Lower lobe of right lung (tissue), 2 donors: ENCODE measurements at regions not wholly inside any gene's neighbourhood (a gene's known extent, or its start where the extent isn't known, plus 50 kb on each side); places are given as distances from the start of the nearest gene placed in this dataset.

Experiments used
- ATAC-seq, 2 donors: fragments of 200-7000 bp; cut with Tn5 transposase; one replicate each; pipeline ENCODE4 v1.9.1; 2020 to 2022; ENCODE audit warnings: mild to moderate bottlenecking in 2 of 2, moderate library complexity in 2 of 2
- DNase-seq: peaks from one replicate; pipeline ENCODE4 v3.0.0-alpha.2; 2020
- H3K27ac ChIP-seq: fragments of 200-600 bp; one replicate; pipeline ENCODE4 v1.8.0; 2022
- H3K27me3 ChIP-seq: fragments of 200-600 bp; one replicate; pipeline ENCODE4 v1.8.0; 2022; ENCODE audit warnings: low read depth
- H3K36me3 ChIP-seq: fragments of 200-600 bp; one replicate; pipeline ENCODE4 v1.8.0; 2022; ENCODE audit warnings: mild to moderate bottlenecking
- H3K4me1 ChIP-seq: fragments of 200-600 bp; one replicate; pipeline ENCODE4 v1.8.0; 2022
- H3K4me3 ChIP-seq: fragments of 200-600 bp; one replicate; pipeline ENCODE4 v1.8.0; 2022; ENCODE audit warnings: mild to moderate bottlenecking
- H3K9me3 ChIP-seq: fragments of 200-600 bp; one replicate; pipeline ENCODE4 v1.8.0; 2022
- intact Hi-C: fragments of 100-400 bp; cut with DNase I; formaldehyde crosslinking; loops from one replicate; pipeline ENCODE4 v1.11.0; 2022
- TF ChIP-seq, protein P1 (sequence below): fragments of 200-600 bp; IDR thresholded peaks from one replicate; pipeline ENCODE4 v1.8.0; 2022; ENCODE audit warnings: antibody characterized with exemption, mild to moderate bottlenecking
- donor health status: DM: no; HTN: yes; CAD: no; lungs with severe emphysema.

DNA sequence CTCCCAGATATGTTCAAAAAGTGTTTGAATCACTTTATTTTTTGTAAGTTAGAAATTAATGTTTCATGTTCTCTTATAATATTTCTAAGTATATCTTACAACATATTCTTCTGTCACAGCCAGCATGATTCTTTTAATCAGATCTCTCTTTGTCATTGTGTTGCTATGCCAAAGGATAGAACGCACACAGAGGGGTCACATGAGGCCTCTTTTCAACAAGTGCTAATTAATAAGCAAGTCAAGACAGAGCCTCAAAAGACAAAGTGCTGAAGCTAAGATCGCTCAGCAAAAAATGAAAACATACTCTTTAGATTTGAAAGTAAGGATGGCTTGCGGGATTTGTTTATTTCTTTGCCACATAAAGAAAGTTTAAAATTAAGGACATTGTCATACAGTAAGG, 508.8 kb upstream of the PTCHD4 start:
- H3K4me3 ChIP-seq: no peak overlapping the region

GRCh38 chr6:48615041-48615440, 504.0 kb upstream of the PTCHD4 start:
- TF ChIP-seq, protein P1, sequence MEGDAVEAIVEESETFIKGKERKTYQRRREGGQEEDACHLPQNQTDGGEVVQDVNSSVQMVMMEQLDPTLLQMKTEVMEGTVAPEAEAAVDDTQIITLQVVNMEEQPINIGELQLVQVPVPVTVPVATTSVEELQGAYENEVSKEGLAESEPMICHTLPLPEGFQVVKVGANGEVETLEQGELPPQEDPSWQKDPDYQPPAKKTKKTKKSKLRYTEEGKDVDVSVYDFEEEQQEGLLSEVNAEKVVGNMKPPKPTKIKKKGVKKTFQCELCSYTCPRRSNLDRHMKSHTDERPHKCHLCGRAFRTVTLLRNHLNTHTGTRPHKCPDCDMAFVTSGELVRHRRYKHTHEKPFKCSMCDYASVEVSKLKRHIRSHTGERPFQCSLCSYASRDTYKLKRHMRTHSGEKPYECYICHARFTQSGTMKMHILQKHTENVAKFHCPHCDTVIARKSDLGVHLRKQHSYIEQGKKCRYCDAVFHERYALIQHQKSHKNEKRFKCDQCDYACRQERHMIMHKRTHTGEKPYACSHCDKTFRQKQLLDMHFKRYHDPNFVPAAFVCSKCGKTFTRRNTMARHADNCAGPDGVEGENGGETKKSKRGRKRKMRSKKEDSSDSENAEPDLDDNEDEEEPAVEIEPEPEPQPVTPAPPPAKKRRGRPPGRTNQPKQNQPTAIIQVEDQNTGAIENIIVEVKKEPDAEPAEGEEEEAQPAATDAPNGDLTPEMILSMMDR: no peak
- Histone ChIP-seq H3K9me3 (no peaks in the 10 kb centered on the region), H3K4me3 (no peak overlapping the region), H3K4me1 (no peaks in the 10 kb centered on the region), H3K27me3 (no peaks in the 10 kb centered on the region), H3K36me3 (no peaks in the 10 kb centered on the region), H3K27ac (no peak overlapping the region)
- DNase-seq (no peak), ATAC-seq (no peak)
- intact Hi-C loops: no loop called here

More for the DNA sequence above, 508.8 kb upstream of the PTCHD4 start:
- Histone ChIP-seq H3K4me1 (no peaks in the 10 kb centered on the region), H3K9me3 (no peaks in the 10 kb centered on the region), H3K27ac (no peak overlapping the region), H3K27me3 (no peaks in the 10 kb centered on the region), H3K36me3 (no peaks in the 10 kb centered on the region)
- TF ChIP-seq, protein P1: no peak
- DNase-seq (no peak), ATAC-seq (no peak)
- intact Hi-C loops: no loop called here

DNA sequence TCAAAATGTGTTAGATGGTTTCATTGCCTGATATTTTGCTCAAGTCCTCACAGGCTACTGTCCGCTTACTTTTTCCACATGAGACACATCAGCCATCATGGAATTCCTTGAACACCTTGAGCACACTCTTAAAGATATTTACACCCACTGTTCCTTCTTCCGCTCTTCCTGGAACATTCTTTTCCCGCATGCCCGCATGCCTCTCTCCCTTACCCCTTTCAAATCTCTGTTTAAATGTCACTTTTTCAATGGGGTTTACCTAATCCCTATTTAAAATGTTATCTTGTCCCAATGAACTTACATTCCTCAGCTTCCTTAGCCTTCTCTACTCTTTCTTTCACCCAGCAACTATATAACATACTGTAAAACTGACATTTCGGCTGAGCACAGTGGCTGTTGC, 503.3 kb upstream of the PTCHD4 start:
- TF ChIP-seq, protein P1: no peak
- Histone ChIP-seq H3K27me3 (no peaks in the 10 kb centered on the region), H3K4me3 (no peak overlapping the region), H3K9me3 (no peaks in the 10 kb centered on the region), H3K36me3 (no peaks in the 10 kb centered on the region), H3K27ac (no peak overlapping the region), H3K4me1 (no peaks in the 10 kb centered on the region)
- intact Hi-C loops: no loop called here
- ATAC-seq (no peak), DNase-seq (no peak)

DNA sequence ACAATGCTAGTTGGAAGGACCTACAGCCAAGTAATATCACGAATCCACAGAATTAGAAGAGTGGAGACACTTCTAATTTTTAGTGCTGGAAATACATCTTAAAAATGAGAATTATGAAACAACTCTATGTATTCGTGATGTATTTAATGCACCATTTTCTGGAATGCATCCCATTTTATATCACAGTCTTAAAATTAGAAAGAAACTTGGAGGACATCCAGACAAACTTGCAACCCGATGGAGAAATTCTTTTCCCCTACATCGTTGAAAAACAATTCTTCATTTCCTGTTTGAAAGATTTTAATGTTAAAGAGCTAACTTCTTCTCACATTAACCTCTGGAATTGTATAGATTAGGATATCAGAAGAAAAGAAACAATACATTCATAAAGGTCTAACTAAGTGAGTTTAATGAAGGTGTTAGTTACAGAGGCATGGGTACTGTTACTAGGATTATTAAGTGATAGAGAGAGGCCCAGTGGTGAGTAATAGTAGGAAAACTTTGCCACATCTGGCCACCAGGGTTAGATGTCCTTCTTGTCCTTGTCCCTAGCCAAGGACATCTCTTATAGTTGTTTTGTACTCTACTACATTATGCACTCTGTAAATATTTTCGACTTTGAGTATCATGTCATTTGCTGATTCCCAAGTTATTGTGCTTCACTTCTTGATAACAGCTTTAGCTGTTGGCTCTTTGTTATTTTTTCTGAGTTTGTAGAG, 502.4 kb upstream of the PTCHD4 start:
- H3K9me3 ChIP-seq: no peaks in the 10 kb centered on the region
- H3K27ac ChIP-seq: no peak overlapping the region
- intact Hi-C loops: no loop called here
- ATAC-seq: no peak
- no peaks in the 10 kb centered on the region for H3K36me3 ChIP-seq
- H3K4me1 ChIP-seq: no peaks in the 10 kb centered on the region
- TF ChIP-seq, protein P1: no peak
- no peak for DNase-seq
- H3K27me3 ChIP-seq: no peaks in the 10 kb centered on the region
- no peak overlapping the region for H3K4me3 ChIP-seq

- DNase-seq (no peak), ATAC-seq (no peak)
- H3K4me1 ChIP-seq: no peaks in the 10 kb centered on the region
- H3K36me3 ChIP-seq: no peaks in the 10 kb centered on the region
- no peak overlapping the region for H3K27ac ChIP-seq
- TF ChIP-seq, protein P1: no peak
- H3K27me3 ChIP-seq: no peaks in the 10 kb centered on the region
- no peaks in the 10 kb centered on the region for H3K9me3 ChIP-seq
- H3K4me3 ChIP-seq: no peak overlapping the region
- intact Hi-C loops: no loop called here
Measured at GRCh38 chr6:48611332-48611731, 500.3 kb upstream of the PTCHD4 start.
